ENCODE measurements at regions not wholly inside any gene's neighbourhood (a gene's known extent, or its start where the extent isn't known, plus 50 kb on each side); places are given as distances from the start of the nearest gene placed in this dataset.

DNA sequence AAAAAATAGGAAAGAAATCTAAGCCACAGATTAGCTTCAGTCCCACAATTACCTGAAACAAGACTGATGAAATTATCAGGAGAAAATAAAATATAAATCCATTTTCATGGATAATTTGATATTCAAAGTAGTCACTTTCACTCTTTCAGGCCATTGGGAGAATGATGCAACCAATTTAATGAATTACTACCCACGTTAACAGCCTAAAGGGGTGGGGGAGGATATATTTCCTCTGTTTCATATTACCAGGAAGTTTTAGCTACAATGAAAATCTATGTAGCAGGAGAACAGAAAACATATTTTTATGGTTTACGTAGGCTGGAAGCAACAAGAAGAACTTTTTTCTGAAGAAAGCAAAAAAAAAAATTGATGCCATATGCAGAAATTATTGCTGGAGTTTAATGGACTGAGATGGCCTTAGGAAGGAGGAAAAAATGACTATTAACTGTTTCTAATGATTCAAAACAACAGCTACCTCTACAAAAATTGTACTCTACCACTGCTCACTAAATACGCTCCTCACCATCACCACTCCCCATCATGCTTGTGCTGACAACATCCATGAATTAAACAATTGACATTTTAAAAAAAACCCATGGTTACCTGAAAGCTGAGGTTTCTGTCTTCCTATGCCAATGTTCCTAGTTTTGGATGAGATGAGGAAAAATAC, 100.9 kb downstream of the CXXC4 start:
- Histone ChIP-seq H3K27me3 (replicated peaks; ENCODE audit: insufficient read depth) (no peaks in the 10 kb centered on the region), H3K4me1 (ENCODE audit: control insufficient read depth in 1 of 2, low read depth in 2 of 2) (no peaks in the 10 kb centered on the region), H3K4me3 (no peak overlapping the region), H3K9me3 (no peaks in the 10 kb centered on the region), H3K36me3 (no peaks in the 10 kb centered on the region), H3K27ac (no peak overlapping the region)
- no peak for ATAC-seq (ENCODE audit: insufficient number of reproducible peaks, low FRiP score, low read depth)
- DNase-seq (ENCODE audit: low spot score), result no peak
- TF ChIP-seq, protein P1, sequence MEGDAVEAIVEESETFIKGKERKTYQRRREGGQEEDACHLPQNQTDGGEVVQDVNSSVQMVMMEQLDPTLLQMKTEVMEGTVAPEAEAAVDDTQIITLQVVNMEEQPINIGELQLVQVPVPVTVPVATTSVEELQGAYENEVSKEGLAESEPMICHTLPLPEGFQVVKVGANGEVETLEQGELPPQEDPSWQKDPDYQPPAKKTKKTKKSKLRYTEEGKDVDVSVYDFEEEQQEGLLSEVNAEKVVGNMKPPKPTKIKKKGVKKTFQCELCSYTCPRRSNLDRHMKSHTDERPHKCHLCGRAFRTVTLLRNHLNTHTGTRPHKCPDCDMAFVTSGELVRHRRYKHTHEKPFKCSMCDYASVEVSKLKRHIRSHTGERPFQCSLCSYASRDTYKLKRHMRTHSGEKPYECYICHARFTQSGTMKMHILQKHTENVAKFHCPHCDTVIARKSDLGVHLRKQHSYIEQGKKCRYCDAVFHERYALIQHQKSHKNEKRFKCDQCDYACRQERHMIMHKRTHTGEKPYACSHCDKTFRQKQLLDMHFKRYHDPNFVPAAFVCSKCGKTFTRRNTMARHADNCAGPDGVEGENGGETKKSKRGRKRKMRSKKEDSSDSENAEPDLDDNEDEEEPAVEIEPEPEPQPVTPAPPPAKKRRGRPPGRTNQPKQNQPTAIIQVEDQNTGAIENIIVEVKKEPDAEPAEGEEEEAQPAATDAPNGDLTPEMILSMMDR (IDR thresholded peaks at IDR 0.05), result no peak

GRCh38 chr4:104385713-104386112, 109.0 kb downstream of the CXXC4 start:
- Histone ChIP-seq H3K36me3 (no peaks in the 10 kb centered on the region), H3K4me3 (no peak overlapping the region), H3K27ac (no peak overlapping the region), H3K27me3 (replicated peaks; ENCODE audit: insufficient read depth) (no peaks in the 10 kb centered on the region), H3K9me3 (no peaks in the 10 kb centered on the region), H3K4me1 (ENCODE audit: control insufficient read depth in 1 of 2, low read depth in 2 of 2) (no peaks in the 10 kb centered on the region)
- no peak for ATAC-seq (ENCODE audit: insufficient number of reproducible peaks, low FRiP score, low read depth)
- DNase-seq (ENCODE audit: low spot score), result no peak
- TF ChIP-seq, protein P1 (IDR thresholded peaks at IDR 0.05), result no peak

GRCh38 chr4:104382961-104383360, 111.7 kb downstream of the CXXC4 start:
- no peak overlapping the region for H3K4me3 ChIP-seq
- H3K9me3 ChIP-seq, result no peaks in the 10 kb centered on the region
- DNase-seq (ENCODE audit: low spot score) (no peak), ATAC-seq (ENCODE audit: insufficient number of reproducible peaks, low FRiP score, low read depth) (no peak)
- no peak overlapping the region for H3K27ac ChIP-seq
- no peaks in the 10 kb centered on the region for H3K36me3 ChIP-seq
- no peaks in the 10 kb centered on the region for H3K4me1 ChIP-seq (ENCODE audit: control insufficient read depth in 1 of 2, low read depth in 2 of 2)
- no peaks in the 10 kb centered on the region for H3K27me3 ChIP-seq (replicated peaks; ENCODE audit: insufficient read depth)
- TF ChIP-seq, protein P1 (IDR thresholded peaks at IDR 0.05), result no peak

GRCh38 chr4:104381729-104382128, 113.0 kb downstream of the CXXC4 start:
- Histone ChIP-seq H3K9me3 (no peaks in the 10 kb centered on the region), H3K4me3 (no peak overlapping the region), H3K36me3 (no peaks in the 10 kb centered on the region), H3K4me1 (ENCODE audit: control insufficient read depth in 1 of 2, low read depth in 2 of 2) (no peaks in the 10 kb centered on the region), H3K27me3 (replicated peaks; ENCODE audit: insufficient read depth) (no peaks in the 10 kb centered on the region), H3K27ac (no peak overlapping the region)
- ATAC-seq (ENCODE audit: insufficient number of reproducible peaks, low FRiP score, low read depth), result no peak
- no peak for DNase-seq (ENCODE audit: low spot score)
- TF ChIP-seq, protein P1 (IDR thresholded peaks at IDR 0.05), result no peak

- no peaks in the 10 kb centered on the region for H3K27me3 ChIP-seq (replicated peaks; ENCODE audit: insufficient read depth)
Observed at GRCh38 chr4:104365618-104366017, 129.1 kb downstream of the CXXC4 start.

More at GRCh38 chr4:104365618-104366017, 129.1 kb downstream of the CXXC4 start:
- ATAC-seq (ENCODE audit: insufficient number of reproducible peaks, low FRiP score, low read depth) (no peak), DNase-seq (ENCODE audit: low spot score) (no peak)
- no peaks in the 10 kb centered on the region for H3K9me3 ChIP-seq
- TF ChIP-seq, protein P1 (IDR thresholded peaks at IDR 0.05), result no peak
- H3K4me3 ChIP-seq, result no peak overlapping the region
- no peak overlapping the region for H3K27ac ChIP-seq
- no peaks in the 10 kb centered on the region for H3K36me3 ChIP-seq
- no peaks in the 10 kb centered on the region for H3K4me1 ChIP-seq (ENCODE audit: control insufficient read depth in 1 of 2, low read depth in 2 of 2)

Data from thoracic aorta (tissue), 2 donors.